Natural killer cell treated with Interleukin-12 subunit alpha and Interleukin-12 subunit beta and Interleukin-15 and Interleukin-18, amount 100 ng/mL, for 72 hours (primary cell): ENCODE measurements at regions not wholly inside any gene's neighbourhood (a gene's known extent, or its start where the extent isn't known, plus 50 kb on each side); places are given as distances from the start of the nearest gene placed in this dataset.

Experiments
- ATAC-seq, 2 donors: fragments of 150-1000 bp; cut with Tn5 transposase in 1 of 2; sonication (Bioruptor Pico), chemical (Tn5 transposase) in 1 of 2; 2 replicates each; pipeline ENCODE4 v1.10.0; 2021
- DNase-seq: peaks from one replicate; pipeline ENCODE4 v3.0.0; 2022; ENCODE audit warnings: low spot score
- H3K27ac Mint-ChIP-seq, 2 donors: 1 replicate in 1 of 2; 2 replicates in 1 of 2; pipeline ENCODE4 v1.8.0; 2022; ENCODE audit warnings: mixed read lengths in 2 of 2, mild to moderate bottlenecking in 1 of 2, moderate library complexity in 1 of 2
- H3K27me3 Mint-ChIP-seq, 2 donors: 1 replicate in 1 of 2; 2 replicates in 1 of 2; pipeline ENCODE4 v1.8.0; 2022; ENCODE audit warnings: mixed read lengths in 2 of 2
- H3K36me3 Mint-ChIP-seq: one replicate; pipeline ENCODE4 v1.8.0; 2022; ENCODE audit warnings: mixed read lengths
- H3K4me1 Mint-ChIP-seq, 2 donors: 1 replicate in 1 of 2; 2 replicates in 1 of 2; pipeline ENCODE4 v1.8.0; 2022; ENCODE audit warnings: low read depth in 2 of 2, mixed read lengths in 2 of 2, mild to moderate bottlenecking in 1 of 2
- H3K4me3 Mint-ChIP-seq: one replicate; pipeline ENCODE4 v1.8.0; 2022; ENCODE audit warnings: mixed read lengths
- H3K9me3 Mint-ChIP-seq: 2 replicates; pipeline ENCODE4 v1.8.0; 2022; ENCODE audit warnings: mixed read lengths

DNA sequence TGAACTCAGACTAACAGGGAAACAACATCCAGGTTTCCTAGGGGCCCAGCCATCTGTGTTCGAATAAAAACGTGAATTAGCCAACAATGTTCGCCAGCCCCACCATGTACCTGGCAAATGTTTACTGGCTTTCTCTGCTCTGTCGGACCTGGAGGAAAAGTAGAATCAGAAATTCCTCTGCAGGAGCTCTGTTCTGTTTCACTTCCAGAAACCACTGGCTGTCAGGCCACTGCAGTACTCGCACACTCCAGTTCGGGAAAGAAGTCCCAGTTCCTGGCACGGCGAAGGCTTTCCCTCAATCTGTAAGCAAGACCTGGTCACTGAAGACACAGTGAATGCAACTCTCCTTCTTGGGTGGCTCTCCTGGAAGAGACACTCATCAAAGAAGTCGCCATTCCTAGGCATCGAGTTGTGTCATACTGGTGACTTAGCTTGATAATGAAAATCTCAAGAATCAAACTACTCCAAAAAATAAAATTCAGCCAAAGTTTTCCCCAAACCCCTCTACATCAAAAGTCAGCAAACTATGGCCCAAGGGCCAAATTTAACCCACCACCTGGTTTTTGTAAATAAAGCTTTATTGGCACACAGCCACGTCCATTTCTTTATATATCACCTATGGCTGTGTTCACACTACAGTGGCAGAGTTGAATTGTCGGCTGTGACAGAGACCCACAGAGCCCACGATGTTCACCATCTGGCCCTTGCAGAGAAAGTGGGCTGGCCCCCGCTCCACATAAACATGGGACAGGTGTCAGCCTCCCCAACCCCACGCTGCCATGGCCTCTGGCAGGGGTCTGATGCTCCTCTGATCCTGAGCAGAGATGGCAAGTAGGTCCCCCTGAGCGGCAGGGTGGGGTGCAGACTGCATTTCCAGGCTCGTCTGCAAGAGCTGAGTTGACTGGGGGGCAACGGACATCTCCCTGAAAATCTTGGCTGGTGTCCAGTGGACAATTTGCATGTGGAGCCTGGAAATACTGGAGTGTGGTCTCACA, 189.2 kb upstream of the DIO3 start:
- Mint-ChIP-seq H3K9me3 (no peaks in the 10 kb centered on the region), H3K27me3 (peaks cover 31 to 35% of the 10 kb centered on the region in 2 donors), H3K4me3 (no peak overlapping the region), H3K27ac (no peak overlapping the region), H3K36me3 (no peaks in the 10 kb centered on the region), H3K4me1 (no peaks in the 10 kb centered on the region)
- DNase-seq: no peak
- no peak for ATAC-seq

DNA sequence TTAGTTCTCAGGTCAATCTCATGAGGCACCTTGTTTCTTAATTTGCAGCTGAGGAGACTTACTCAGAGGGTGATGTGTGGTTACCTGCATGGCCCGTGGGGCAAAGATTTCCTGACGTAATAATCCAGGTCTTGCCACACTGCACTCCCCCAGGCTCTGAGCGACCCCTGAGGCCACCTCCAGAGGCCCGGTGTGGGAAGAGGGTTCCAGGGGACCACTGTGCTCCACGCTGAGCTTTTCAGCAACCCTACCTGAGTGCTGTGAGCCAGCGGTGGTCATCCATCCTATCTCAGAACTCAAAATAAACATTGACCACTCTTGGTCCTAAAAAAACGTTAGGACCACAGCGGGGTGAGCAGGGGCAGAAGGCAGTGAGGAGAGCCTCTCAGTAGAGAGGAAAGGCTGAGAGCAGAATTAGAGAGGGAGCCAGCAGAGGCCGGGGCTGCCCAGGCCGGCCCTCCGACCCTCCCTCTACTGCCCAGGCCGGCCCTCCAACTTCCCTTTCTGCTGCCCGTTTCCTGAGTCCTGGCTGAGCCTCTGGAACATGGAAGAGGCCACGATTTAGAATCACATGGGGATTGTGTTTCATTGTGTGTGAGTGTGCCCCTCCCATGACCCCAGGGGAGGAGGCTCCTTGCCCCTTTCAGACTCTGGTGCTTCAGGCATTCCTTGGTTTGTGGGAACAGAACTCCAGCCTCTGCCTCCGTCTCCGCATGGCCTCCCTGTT, 188.2 kb upstream of the DIO3 start:
- DNase-seq: no peak
- no peaks in the 10 kb centered on the region for H3K9me3 Mint-ChIP-seq
- H3K36me3 Mint-ChIP-seq: no peaks in the 10 kb centered on the region
- H3K27ac Mint-ChIP-seq: no peak overlapping the region
- H3K27me3 Mint-ChIP-seq: peaks cover 30 to 35% of the 10 kb centered on the region in 2 donors
- no peak overlapping the region for H3K4me3 Mint-ChIP-seq
- H3K4me1 Mint-ChIP-seq: no peaks in the 10 kb centered on the region
- no peak for ATAC-seq

GRCh38 chr14:101373690-101374295, 187.5 kb upstream of the DIO3 start:
- Mint-ChIP-seq H3K4me3 (no peak overlapping the region), H3K36me3 (no peaks in the 10 kb centered on the region), H3K27me3 (peaks cover 26 to 35% of the 10 kb centered on the region in 2 donors), H3K9me3 (no peaks in the 10 kb centered on the region), H3K27ac (no peak overlapping the region), H3K4me1 (no peaks in the 10 kb centered on the region)
- no peak for DNase-seq
- no peak for ATAC-seq

DNA sequence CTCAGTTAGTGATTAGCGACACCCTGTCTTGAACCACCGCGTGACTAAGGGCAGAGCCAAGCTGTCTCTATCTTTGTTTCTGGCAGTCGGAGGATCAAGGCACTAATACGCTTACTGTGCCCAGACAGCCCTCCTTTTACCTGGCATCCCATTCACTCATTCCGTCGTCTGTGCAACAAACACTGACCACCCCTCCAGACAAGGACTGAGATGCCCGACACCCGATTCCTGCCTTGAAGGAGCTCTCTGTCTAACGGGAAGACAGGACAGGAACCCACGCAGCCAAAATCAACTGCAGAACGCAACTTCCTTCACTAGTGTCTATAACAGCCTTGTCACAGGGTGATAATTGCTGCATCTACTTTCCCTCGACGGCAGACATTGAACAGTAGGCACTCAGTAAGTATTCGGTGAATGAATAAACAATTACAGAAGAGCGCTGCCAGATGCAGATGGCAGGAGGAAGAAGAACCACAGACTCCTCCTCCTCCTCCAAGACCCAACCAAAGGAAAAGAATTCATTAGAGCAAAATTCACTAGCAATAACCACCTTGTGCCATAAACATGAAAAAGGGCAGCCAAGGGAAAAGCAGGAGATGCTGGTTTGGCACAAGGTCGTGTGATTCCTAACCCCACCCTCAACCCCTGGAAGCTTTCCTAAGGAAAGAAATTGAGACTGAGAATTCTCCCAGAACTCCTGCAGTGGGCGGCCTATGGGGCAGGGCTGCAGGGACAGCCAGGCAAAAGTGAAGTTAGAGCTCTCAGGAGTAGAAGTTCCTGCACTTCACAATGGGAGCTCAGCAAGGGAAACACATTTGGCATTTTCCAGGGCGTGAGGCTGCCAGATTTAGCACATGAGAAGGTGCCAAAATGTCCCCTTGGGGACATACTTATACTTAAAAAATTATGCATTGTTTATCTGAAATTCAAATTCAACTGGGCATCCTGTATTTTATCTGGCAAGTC, 186.6 kb upstream of the DIO3 start:
- Mint-ChIP-seq H3K4me3 (no peak overlapping the region), H3K27me3 (peaks cover 28 to 35% of the 10 kb centered on the region in 2 donors), H3K4me1 (no peaks in the 10 kb centered on the region), H3K36me3 (no peaks in the 10 kb centered on the region), H3K9me3 (no peaks in the 10 kb centered on the region), H3K27ac (no peak overlapping the region)
- DNase-seq (no peak), ATAC-seq (no peak)

- Mint-ChIP-seq H3K4me1 (no peaks in the 10 kb centered on the region), H3K27ac (no peak overlapping the region), H3K36me3 (no peaks in the 10 kb centered on the region), H3K9me3 (no peaks in the 10 kb centered on the region), H3K27me3 (peaks cover 32 to 34% of the 10 kb centered on the region in 2 donors), H3K4me3 (no peak overlapping the region)
- ATAC-seq (no peak), DNase-seq (no peak)
These were observed 184.2 kb upstream of the DIO3 start for GRCh38 chr14:101377069-101377468.

- Mint-ChIP-seq H3K9me3 (peaks cover 12% of the 10 kb centered on the region), H3K4me3 (no peak overlapping the region), H3K36me3 (peaks cover 12% of the 10 kb centered on the region), H3K27ac (no peak overlapping the region), H3K4me1 (no peaks in the 10 kb centered on the region), H3K27me3 (peaks cover 31 to 35% of the 10 kb centered on the region in 2 donors)
- ATAC-seq (no peak), DNase-seq (no peak)
These were observed 181.5 kb upstream of the DIO3 start for GRCh38 chr14:101379842-101380241.

GRCh38 chr14:101380512-101380911, 180.8 kb upstream of the DIO3 start:
- DNase-seq: no peak
- H3K4me3 Mint-ChIP-seq: no peak overlapping the region

GRCh38 chr14:101380940-101381339, 180.4 kb upstream of the DIO3 start:
- H3K4me3 Mint-ChIP-seq: no peak overlapping the region
- no peak overlapping the region for H3K27ac Mint-ChIP-seq
- H3K36me3 Mint-ChIP-seq: peaks cover 13% of the 10 kb centered on the region
- no peak for DNase-seq
- H3K27me3 Mint-ChIP-seq: peaks cover 24 to 25% of the 10 kb centered on the region in 2 donors
- no peak for ATAC-seq
- H3K4me1 Mint-ChIP-seq: no peaks in the 10 kb centered on the region
- peaks cover 12% of the 10 kb centered on the region for H3K9me3 Mint-ChIP-seq

More at GRCh38 chr14:101380512-101380911, 180.8 kb upstream of the DIO3 start:
- Mint-ChIP-seq H3K27ac (no peak overlapping the region), H3K27me3 (peaks cover 28 to 29% of the 10 kb centered on the region in 2 donors), H3K4me1 (no peaks in the 10 kb centered on the region), H3K36me3 (peaks cover 13% of the 10 kb centered on the region), H3K9me3 (peaks cover 12% of the 10 kb centered on the region)
- ATAC-seq: no peak

- ATAC-seq (no peak), DNase-seq (no peak)
- Mint-ChIP-seq H3K36me3 (peaks cover 13% of the 10 kb centered on the region), H3K4me1 (no peaks in the 10 kb centered on the region), H3K4me3 (no peak overlapping the region), H3K9me3 (peaks cover 12% of the 10 kb centered on the region), H3K27me3 (peaks cover 23 to 29% of the 10 kb centered on the region in 2 donors), H3K27ac (no peak overlapping the region)
These were observed 177.5 kb upstream of the DIO3 start for GRCh38 chr14:101383737-101384338.

DNA sequence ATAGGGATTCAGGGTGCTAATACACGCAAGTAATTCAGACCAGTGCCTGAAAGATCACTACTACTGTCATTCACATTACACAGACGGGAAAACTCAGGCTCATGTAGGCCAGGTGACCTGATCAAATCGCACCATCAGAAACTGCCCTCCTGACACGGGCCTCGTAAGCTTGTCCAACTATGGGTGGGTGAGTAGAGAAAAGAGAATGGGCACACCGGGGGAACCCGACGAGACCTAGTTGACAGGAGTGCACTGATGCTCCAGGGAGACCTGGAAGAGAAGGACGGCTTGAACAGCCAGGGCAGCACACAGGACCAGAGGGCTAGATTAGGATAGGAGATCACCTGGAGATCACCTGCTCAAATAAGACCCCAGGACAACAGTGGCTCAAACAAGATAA, 166.9 kb upstream of the DIO3 start:
- Mint-ChIP-seq H3K27ac (no peak overlapping the region), H3K27me3 (peaks cover 43 to 59% of the 10 kb centered on the region in 2 donors), H3K9me3 (no peaks in the 10 kb centered on the region), H3K4me3 (no peak overlapping the region), H3K36me3 (no peaks in the 10 kb centered on the region), H3K4me1 (no peaks in the 10 kb centered on the region)
- DNase-seq: no peak
- ATAC-seq: no peak

DNA sequence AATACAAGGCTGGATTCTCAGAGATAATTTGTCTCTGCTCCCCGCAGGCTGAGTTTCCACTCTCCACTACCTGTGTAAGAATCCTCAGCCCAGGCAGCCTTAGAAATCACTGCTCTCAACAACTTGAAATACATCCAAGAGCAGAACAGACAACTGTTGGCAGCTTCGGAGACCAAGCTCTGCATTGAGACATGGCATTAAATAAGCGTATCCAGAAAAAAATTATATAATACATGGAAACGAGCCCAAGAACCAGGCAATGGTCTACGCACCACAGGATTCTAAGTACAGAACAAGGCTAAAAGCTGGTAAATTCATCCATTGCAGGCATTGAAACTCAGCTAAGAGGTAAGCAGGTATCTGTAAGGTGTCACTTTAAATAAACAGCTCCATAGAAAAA, 165.5 kb upstream of the DIO3 start:
- Mint-ChIP-seq H3K4me1 (no peaks in the 10 kb centered on the region), H3K27me3 (peaks cover 53 to 64% of the 10 kb centered on the region in 2 donors), H3K36me3 (no peaks in the 10 kb centered on the region), H3K4me3 (no peak overlapping the region), H3K27ac (no peak overlapping the region), H3K9me3 (no peaks in the 10 kb centered on the region)
- ATAC-seq (no peak), DNase-seq (no peak)

DNA sequence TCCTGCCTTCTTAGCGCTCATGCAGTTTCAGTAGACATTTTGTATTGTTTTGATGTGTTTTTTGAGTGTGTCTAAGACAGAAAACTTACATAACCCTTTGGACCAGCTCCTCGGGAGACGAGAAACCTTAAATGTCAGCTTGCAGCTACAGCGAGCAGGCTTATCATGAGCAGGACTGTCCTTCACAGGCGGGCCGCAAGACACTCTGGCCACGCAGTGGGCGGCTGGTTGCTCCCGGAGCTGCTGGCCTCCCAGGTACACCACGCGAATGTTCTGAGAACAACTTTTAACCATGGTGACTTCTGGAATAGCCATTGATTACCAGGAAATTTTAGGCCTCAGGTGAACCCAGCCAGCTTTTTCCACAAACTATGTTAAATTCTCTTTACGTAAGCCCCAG, 164.1 kb upstream of the DIO3 start:
- Mint-ChIP-seq H3K4me1 (no peaks in the 10 kb centered on the region), H3K36me3 (no peaks in the 10 kb centered on the region), H3K4me3 (no peak overlapping the region), H3K27me3 (peaks cover 49 to 60% of the 10 kb centered on the region in 2 donors), H3K27ac (no peak overlapping the region), H3K9me3 (no peaks in the 10 kb centered on the region)
- ATAC-seq: no peak
- DNase-seq: no peak

DNA sequence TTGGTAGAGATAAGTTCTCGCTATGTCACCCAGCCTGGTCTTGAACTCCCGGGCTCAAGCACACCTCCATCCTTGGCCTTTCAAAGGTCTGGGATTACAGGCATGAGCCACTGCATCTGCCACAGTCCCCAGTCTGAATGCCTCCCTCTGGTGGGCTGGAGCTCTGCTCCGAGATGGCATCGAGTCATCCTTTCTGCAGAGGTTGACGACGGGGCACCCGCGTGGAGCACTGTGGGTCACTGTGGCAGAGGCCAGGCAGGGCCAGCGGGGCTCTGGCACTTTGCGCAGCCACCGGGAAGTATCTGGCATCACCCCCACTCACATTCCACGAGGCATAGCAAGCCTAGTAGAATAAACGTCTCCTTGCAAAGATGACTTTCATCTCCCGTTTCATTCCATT, 163.3 kb upstream of the DIO3 start:
- Mint-ChIP-seq H3K27ac (no peak overlapping the region), H3K36me3 (no peaks in the 10 kb centered on the region), H3K4me1 (no peaks in the 10 kb centered on the region), H3K9me3 (no peaks in the 10 kb centered on the region), H3K4me3 (no peak overlapping the region), H3K27me3 (peaks cover 50 to 51% of the 10 kb centered on the region in 2 donors)
- no peak for DNase-seq
- ATAC-seq: no peak
